ENCODE measurements at regions not wholly inside any gene's neighbourhood (a gene's known extent, or its start where the extent isn't known, plus 50 kb on each side); places are given as distances from the start of the nearest gene placed in this dataset.

DNA sequence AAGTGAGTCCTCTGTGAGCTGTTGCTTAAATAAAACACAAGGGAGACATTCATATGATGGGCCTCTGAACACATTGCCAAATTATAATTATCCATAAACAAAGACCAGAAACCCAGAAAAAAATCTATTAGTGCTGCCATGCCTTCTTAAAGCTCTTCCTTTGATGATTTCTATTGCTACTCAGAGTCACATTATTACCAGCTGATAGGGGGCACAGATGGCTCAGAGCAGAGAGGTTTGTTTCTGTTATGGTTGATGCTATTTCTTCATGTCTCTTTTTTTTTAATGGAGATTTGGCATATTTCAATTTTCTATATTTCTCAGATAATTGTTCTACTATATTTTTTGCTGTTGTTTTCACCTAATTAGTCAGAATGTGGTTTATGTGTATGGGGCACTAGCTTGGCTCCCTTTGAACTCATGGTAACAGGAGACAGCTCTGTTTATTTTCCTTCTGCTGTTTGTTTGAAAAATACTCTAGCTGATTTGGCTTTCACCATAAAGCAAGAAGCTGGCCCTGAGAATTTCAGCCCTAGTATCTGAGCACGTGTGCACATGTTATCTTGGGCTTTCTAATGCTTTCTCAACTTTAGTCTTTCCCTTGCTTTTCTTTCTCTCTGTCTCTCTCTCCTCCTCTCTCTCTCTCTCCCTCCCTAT is 568.8 kb downstream of the PPARGC1A start:
- TF ChIP-seq, protein P1, sequence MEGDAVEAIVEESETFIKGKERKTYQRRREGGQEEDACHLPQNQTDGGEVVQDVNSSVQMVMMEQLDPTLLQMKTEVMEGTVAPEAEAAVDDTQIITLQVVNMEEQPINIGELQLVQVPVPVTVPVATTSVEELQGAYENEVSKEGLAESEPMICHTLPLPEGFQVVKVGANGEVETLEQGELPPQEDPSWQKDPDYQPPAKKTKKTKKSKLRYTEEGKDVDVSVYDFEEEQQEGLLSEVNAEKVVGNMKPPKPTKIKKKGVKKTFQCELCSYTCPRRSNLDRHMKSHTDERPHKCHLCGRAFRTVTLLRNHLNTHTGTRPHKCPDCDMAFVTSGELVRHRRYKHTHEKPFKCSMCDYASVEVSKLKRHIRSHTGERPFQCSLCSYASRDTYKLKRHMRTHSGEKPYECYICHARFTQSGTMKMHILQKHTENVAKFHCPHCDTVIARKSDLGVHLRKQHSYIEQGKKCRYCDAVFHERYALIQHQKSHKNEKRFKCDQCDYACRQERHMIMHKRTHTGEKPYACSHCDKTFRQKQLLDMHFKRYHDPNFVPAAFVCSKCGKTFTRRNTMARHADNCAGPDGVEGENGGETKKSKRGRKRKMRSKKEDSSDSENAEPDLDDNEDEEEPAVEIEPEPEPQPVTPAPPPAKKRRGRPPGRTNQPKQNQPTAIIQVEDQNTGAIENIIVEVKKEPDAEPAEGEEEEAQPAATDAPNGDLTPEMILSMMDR (IDR thresholded peaks at IDR 0.05; ENCODE audit: borderline replicate concordance, extremely low read depth, low read length, poor library complexity, severe bottlenecking) = no peak
- no peak for TF ChIP-seq EZH2 (IDR thresholded peaks at IDR 0.05; ENCODE audit: borderline replicate concordance, low read depth, low read length, severe bottlenecking)

All from DND-41 (cell line).